ENCODE measurements at regions not wholly inside any gene's neighbourhood (a gene's known extent, or its start where the extent isn't known, plus 50 kb on each side); places are given as distances from the start of the nearest gene placed in this dataset.
"Not testable (repeated sequence)": the region's sequence is repeated elsewhere in the genome, so short reads cannot be mapped to it uniquely, and the experiment has no call there.

DNA sequence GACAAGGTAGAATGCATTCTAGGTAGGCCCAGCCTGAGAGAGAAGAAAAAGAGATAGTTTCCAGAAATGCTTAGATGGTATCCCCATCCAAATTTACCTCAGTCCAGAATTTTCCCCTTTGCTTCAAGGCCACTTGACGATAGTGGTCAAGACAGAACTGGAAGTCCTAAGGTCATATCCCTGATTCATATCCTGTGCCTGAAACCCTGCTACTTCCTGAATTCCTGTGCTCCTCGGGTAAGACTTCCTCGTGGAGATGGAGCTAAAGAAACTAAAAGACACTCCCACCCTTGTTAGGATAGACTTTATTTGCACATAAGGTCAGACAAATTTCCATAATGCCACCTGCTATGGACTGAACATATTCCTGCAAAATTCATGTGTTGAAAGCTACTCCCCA is 175.9 kb downstream of the EVX1 start:
- peak; percentile 60 for DNase-seq

GRCh38 chr7:27419581-27420177 is 177.1 kb downstream of the EVX1 start:
- DNase-seq = no peak

DNA sequence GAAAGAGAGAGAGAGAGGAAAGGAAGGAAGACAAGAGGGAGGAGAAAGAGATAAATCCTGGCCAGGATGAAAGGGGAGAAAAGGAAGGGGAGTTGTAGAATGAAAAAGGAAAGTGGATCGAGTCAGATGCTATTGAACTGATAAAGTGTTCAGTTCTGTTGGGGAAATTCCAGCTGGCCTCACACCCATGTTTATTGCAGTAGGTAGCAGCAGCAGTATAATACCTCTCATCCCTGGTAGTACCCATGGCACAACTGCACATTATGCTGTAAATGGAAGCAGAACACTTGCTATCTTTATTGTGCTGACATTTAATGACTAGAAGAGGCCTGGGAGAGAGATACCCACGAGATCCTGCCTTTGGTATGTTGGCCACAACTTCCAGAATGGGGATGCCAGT is 178.1 kb downstream of the EVX1 start:
- DNase-seq = no peak

DNA sequence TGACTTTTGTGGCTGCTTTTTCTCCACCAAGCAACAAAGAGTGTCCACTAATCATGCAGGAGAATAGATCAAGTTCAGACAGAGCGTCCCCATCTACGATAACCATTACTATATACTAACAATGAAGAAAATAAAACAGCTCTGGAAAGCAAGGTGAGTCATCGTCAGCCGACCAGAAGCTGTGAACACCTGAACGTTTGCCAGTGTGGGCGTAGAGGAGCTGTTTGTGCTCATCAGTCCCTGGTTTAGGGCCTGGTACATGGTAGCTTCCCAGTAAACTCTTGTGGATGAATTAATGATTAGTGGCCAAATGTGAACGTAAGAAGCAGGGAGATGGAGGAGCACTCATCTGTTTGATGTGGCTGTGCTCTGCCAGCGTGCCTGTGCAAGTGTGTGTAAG is 180.7 kb downstream of the EVX1 start:
- no peak for DNase-seq

GRCh38 chr7:27423821-27424220 is 181.2 kb downstream of the EVX1 start:
- no peak for DNase-seq

DNA sequence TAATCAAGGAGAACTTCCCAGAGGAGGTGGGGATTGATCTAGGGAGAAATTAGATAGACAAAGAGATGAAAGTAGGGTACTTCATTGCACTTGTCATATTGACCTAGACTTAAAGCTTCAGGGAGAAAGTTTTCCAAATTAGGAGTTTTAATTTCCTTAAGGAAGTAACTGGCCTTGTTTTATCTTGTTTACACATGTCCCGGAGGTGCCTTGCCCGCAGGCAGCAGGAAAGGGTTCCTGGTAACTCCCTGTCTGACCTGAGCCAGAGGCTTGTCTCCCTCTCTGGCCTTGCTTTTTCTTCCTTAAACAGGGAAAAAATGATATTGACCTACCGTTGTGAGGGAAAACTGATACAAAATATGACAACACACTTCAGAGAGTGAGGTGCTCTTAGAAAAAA is 181.6 kb downstream of the EVX1 start:
- no peak for DNase-seq

DNA sequence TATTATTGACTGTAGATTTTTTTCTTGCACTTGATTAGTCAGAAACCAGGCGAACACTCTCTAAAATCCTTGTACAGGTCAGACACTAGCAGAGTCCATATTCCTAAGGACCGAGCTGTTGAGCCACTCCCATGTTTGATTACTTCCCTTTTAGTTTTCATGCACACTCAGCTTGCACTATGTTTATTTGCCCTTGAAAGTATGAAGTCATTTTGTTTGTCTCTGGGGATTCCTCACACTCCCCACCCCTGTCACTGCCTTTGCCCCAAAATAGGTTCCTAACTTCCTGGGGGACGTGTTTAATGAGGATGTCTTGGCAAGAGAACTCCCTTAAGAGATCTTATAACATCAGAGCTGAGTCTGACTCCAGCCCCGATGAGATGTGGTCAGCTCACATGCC is 182.1 kb downstream of the EVX1 start:
- DNase-seq = peak; percentile 13

DNA sequence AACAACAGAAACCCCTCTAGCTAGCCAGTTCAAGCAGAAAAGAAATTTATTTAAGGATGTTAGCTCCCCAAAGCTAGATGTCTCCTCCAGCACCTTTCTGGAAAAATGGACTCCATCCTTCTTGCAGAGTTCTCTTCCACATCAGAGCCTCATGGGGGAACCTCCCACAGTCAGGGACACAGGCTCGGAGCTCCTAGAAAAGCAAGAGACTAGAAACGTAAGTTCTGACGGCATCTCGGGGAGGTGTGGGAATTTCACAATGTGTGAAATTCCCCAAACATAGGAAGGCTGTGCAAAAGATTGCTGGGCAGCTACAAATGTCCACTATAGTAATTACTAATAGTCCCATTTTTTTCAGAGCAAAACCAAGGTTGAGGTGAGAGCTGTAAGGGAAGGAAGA is 184.8 kb downstream of the EVX1 start:
- no peak for DNase-seq

GRCh38 chr7:27430105-27430504 is 187.5 kb downstream of the EVX1 start:
- peak; percentile 42 for DNase-seq

DNA sequence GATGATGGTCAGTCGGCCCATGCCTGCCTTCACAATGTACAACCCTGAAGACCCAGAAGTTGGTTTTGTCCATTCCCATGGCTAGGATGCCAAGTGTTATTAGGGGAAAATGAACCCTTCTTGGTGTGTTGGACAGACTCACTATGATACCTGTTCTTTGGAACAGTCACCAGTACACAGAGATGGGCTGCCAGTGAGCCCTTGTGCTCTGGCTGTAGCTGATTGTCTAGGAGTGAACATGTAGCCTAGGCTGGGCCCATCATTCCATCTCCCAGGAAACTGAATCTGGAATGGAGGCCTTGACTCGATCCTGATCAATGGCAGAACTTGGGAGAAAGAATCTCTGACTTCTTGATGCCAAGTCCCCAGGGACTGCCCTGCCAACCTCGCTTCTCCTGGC is 188.9 kb downstream of the EVX1 start:
- no peak for DNase-seq

DNA sequence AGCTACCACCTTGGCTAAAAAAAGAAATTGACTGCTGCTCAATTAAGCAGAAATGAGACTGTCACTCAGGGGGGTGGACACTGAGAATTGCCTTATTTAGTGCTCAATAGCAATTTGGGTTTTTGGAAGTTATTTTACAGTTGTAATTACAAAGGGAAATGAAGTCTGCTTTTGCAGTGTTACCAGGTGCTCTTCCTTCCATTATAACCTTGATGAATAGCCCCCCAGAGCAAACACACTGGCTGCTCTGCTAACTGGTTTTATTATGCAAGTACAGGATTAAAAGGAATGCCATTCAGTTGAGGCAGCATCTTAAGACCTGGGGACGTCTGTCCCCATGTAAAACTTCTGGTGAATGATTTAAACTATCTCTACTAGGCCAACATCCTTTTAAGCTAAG is 191.0 kb downstream of the EVX1 start:
- no peak for DNase-seq

GRCh38 chr7:27434756-27435400 is 192.3 kb downstream of the EVX1 start:
- DNase-seq = no peak

- DNase-seq = no peak
Observed at GRCh38 chr7:27435461-27435860, 192.9 kb downstream of the EVX1 start.

GRCh38 chr7:27438881-27439589 is 196.4 kb downstream of the EVX1 start:
- DNase-seq = no peak

DNA sequence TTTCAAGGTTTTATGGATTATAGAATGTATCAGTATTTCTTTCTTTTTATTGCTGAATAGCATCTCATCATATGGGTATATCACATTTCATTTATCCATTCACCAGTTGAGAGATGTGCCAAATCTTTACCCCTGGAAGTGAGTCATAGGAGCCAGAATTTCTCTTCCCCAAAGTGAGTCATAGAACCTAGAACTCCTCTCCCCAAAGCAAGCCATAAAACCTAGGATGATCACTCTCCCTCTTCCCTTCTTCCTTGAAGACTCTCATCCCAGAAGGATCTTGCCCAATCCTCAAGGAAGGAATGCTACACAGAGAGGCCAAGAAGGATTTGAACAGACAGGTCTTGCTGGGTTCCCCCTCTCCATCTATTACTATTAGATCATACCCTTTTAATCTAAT is 199.9 kb downstream of the EVX1 start:
- DNase-seq = peak; percentile 24

DNA sequence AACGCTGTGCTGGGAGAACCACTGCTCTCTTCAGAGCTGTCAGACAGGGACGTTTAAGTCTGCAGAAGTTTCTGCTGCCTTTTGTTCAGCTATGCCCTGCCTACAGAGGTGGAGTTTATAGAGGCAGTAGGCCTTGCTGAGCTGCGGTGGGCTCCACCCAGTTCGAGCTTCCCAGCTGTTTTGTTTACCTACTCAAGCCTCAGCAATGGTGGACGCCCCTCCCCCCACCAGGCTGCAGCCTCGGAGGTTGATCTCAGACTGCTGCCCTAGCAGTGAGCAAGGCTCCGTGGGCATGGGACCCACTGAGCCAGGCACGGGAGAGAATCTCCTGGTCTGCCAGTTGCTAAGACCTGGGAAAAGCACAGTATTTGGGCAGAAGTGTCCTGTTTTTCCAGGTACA is 206.4 kb downstream of the EVX1 start:
- not testable (repeated sequence) for DNase-seq

GRCh38 chr7:27453702-27454405 is 208.8 kb downstream of the HIBADH start:
- no peak for DNase-seq

DNA sequence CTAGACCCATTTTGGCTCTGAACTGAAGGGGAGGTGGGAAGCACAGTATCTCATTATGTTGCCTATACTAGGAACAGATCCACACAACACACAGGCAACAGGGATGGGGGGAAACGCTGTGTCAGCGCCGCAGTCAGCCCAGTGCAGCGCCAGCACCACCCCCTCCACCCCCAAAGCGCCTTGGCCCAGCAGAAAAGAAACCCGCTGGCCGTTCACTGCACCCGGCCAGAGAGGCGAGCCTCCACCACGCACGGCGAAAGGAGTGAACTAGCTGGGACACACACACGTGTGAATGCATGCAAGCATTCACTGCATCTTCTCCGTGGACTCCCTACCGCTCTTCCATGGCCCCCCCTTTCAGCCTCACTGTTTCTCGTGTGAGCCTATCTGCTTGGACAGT is 205.6 kb downstream of the HIBADH start:
- not testable (repeated sequence) for DNase-seq

DNA sequence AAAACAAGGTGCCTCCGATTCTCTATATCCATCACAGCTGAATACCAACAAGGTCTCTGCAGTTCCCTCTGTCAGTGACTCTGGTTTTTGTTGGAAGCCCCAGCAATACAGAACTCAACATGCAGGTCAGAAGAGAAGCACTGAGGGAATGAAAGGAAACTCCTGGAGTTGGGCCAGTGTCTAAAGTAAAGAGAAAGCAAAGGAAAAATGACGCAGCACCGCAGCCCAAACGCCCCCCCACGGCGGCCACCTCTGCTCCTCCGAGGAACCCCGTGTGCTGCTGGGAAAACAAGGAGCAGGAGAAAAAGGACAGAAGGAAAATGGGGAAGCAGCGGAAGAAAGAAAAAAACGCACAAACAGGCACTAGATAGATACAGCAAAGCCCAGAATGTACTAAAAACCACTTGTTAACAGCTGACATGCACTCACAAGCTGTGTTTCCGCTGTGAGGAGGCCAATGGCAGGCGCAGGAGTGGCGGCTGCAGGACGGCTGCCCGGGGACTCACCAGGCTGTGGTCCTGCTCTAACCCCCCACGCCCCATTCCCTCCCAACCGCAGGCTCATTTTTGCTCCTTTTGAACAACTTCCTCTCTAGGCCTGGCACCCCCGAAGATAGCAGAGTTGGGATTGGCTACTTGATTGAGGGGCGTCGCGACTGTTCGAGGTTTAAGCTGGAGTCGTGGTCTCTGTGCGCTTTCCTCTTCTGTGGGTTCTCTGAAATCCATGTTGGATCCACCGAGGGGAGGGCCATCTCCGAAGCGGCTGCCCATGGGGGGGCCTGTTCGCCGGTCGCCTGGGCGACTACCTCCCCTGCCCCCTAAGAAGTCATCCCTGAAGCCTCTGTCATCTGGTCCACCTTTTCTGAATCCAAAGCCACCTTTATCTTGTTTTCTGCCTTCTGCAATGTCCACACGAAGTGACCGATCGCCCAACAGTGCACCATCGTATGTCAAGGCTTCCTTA is 204.8 kb downstream of the HIBADH start:
- not testable (repeated sequence) for DNase-seq

DNA sequence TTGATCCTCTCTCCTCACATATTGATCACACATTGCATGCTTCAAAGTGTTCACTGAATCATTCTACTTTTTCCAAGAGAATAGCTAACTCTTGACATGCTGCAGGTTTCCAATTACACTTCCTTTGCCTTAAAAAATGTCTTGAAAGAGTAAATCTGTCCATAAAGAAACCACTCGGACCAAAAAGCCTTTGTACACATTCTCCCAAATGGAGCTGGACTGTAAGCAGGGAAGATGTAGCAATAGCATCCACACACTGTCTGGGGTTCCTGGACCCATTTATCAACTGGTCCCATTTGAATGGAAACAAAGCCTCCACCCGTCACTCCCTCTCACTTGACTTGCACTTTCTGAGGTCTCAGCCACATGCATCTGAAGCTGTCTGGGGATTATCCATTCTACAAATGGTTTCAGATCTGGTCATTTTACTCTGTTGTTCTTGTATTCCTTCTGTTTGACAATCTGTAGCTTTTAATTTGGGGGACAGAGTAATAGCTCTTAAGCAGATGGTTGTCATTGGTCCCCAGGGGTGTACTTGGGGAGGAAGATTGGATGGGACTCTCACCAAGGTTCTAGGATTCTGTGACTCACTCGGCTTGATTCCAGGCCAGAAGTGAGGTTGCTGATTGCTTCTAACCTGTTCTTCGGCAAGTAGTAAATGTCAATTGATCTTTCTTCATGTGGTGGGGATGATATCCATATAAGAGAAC is 203.5 kb downstream of the HIBADH start:
- no peak for DNase-seq

GRCh38 chr7:27459731-27460053 is 203.0 kb downstream of the HIBADH start:
- DNase-seq = no peak

All from suppressor macrophage treated with lipopolysaccharide for 4 hours (primary cell).